Tibial artery (tissue), 4 donors: ENCODE measurements at regions not wholly inside any gene's neighbourhood (a gene's known extent, or its start where the extent isn't known, plus 50 kb on each side); places are given as distances from the start of the nearest gene placed in this dataset.

Source experiments
- DNase-seq, 2 donors: peaks; one replicate each; pipeline ENCODE4 v3.0.0-alpha.2; 2019
- H3K27ac ChIP-seq, 2 donors: fragments of 200-600 bp; sonication (generic) in 1 of 2; 1 replicate in 1 of 2; 2 replicates in 1 of 2; pipeline ENCODE4 v1.5.1; 2018 to 2019; ENCODE audit warnings: mild to moderate bottlenecking in 1 of 2
- H3K27me3 ChIP-seq, 2 donors: fragments of 200-600 bp; sonication (generic) in 1 of 2; one replicate each; pipeline versions ENCODE4 v1.5.1 to v1.6.0; 2016 to 2019
- H3K36me3 ChIP-seq, 3 donors: fragments of 200-600 bp; sonication (generic) in 2 of 3; one replicate each; pipeline ENCODE4 v1.5.1; 2016 to 2019; ENCODE audit warnings: mild to moderate bottlenecking in 2 of 3
- H3K4me1 ChIP-seq, 4 donors: fragments of 200-600 bp; sonication (generic) in 2 of 4; 1 replicate in 3 of 4; 2 replicates in 1 of 4; pipeline ENCODE4 v1.5.1; 2016 to 2019
- H3K4me3 ChIP-seq, 2 donors: fragments of 200-600 bp; sonication (generic) in 1 of 2; 1 replicate in 1 of 2; 2 replicates in 1 of 2; pipeline ENCODE4 v1.5.1; 2018 to 2019; ENCODE audit warnings: mild to moderate bottlenecking in 2 of 2
- H3K9me3 ChIP-seq, 3 donors: fragments of 200-600 bp; sonication (generic) in 1 of 3; one replicate each; pipeline ENCODE4 v1.5.1; 2016 to 2019
- CTCF ChIP-seq, 2 experiments: fragments of 200-600 bp in 1 of 2; fragments of 450-650 bp in 1 of 2; IDR thresholded peaks; one replicate each; pipeline ENCODE4 v1.5.1; 2017 to 2019; ENCODE audit warnings: antibody characterized with exemption in 2 of 2, mild to moderate bottlenecking in 1 of 2, moderate library complexity in 1 of 2
- intact Hi-C: fragments of 100-400 bp; cut with DNase I; formaldehyde crosslinking; loops from one replicate; pipeline ENCODE4 v1.15.0; 2023; ENCODE audit warnings: low total_unique reads

- Histone ChIP-seq H3K4me1 (peaks cover 0 to 8% (median 0%) of the 10 kb centered on the region in 4 donors), H3K36me3 (no peaks in the 10 kb centered on the region), H3K27me3 (no peaks in the 10 kb centered on the region), H3K27ac (no peak overlapping the region), H3K4me3 (no peak overlapping the region), H3K9me3 (no peaks in the 10 kb centered on the region)
- intact Hi-C loops = no loop called here
- no peak for TF ChIP-seq CTCF (IDR thresholded peaks at IDR 0.05)
- no peak for DNase-seq
These were observed 427.0 kb upstream of the TNP1 start for GRCh38 chr2:217286833-217287232.

GRCh38 chr2:217285926-217286325 is 426.1 kb upstream of the TNP1 start:
- no peaks in the 10 kb centered on the region for H3K36me3 ChIP-seq
- intact Hi-C loops = no loop called here
- no peaks in the 10 kb centered on the region for H3K9me3 ChIP-seq
- TF ChIP-seq CTCF (IDR thresholded peaks at IDR 0.05) = no peak
- peaks cover 0 to 8% (median 0%) of the 10 kb centered on the region in 4 donors for H3K4me1 ChIP-seq
- H3K4me3 ChIP-seq = no peak overlapping the region
- H3K27me3 ChIP-seq = no peaks in the 10 kb centered on the region
- no peak for DNase-seq
- H3K27ac ChIP-seq = no peak overlapping the region

GRCh38 chr2:217283460-217283859 is 423.6 kb upstream of the TNP1 start:
- no peaks in the 10 kb centered on the region for H3K36me3 ChIP-seq
- peaks cover 0 to 22% (median 3%) of the 10 kb centered on the region in 4 donors for H3K4me1 ChIP-seq
- no peaks in the 10 kb centered on the region for H3K27me3 ChIP-seq
- no peak for TF ChIP-seq CTCF (IDR thresholded peaks at IDR 0.05)
- intact Hi-C loops = no loop called here
- no peak overlapping the region for H3K4me3 ChIP-seq
- no peaks in the 10 kb centered on the region for H3K9me3 ChIP-seq
- DNase-seq = no peak
- H3K27ac ChIP-seq = no peak overlapping the region

- H3K27me3 ChIP-seq = no peaks in the 10 kb centered on the region
- H3K27ac ChIP-seq = no peak overlapping the region
- H3K4me1 ChIP-seq = peaks cover 0 to 30% (median 7%) of the 10 kb centered on the region in 4 donors
- TF ChIP-seq CTCF (IDR thresholded peaks at IDR 0.05) = no peak
- DNase-seq = no peak
- no peak overlapping the region for H3K4me3 ChIP-seq
- H3K36me3 ChIP-seq = no peaks in the 10 kb centered on the region
- intact Hi-C loops = no loop called here
- H3K9me3 ChIP-seq = no peaks in the 10 kb centered on the region
These were observed 422.7 kb upstream of the TNP1 start for GRCh38 chr2:217282531-217282930.

- no peak for DNase-seq
- peak overlapping the region in 1 of 2 donors; percentile 12 for H3K27ac ChIP-seq
- no peaks in the 10 kb centered on the region for H3K36me3 ChIP-seq
- H3K4me1 ChIP-seq = peaks cover 0 to 28% (median 8%) of the 10 kb centered on the region in 4 donors
- no peaks in the 10 kb centered on the region for H3K27me3 ChIP-seq
- TF ChIP-seq CTCF (IDR thresholded peaks at IDR 0.05) = no peak
- no peak overlapping the region for H3K4me3 ChIP-seq
- intact Hi-C loops = no loop called here
- no peaks in the 10 kb centered on the region for H3K9me3 ChIP-seq
These were observed 419.7 kb upstream of the TNP1 start for GRCh38 chr2:217279556-217279955.

GRCh38 chr2:217279140-217279539 is 419.3 kb upstream of the TNP1 start:
- Histone ChIP-seq H3K9me3 (no peaks in the 10 kb centered on the region), H3K36me3 (no peaks in the 10 kb centered on the region), H3K27me3 (no peaks in the 10 kb centered on the region), H3K27ac (peak overlapping the region in 1 of 2 donors; percentile 12), H3K4me1 (peaks cover 0 to 32% (median 8%) of the 10 kb centered on the region in 4 donors), H3K4me3 (no peak overlapping the region)
- DNase-seq = no peak
- TF ChIP-seq CTCF (IDR thresholded peaks at IDR 0.05) = no peak
- intact Hi-C loops = no loop called here
